IMR-90 (cell line): ENCODE measurements at regions not wholly inside any gene's neighbourhood (a gene's known extent, or its start where the extent isn't known, plus 50 kb on each side); places are given as distances from the start of the nearest gene placed in this dataset.

Source experiments
- ATAC-seq: fragments of 200-7000 bp; cut with Tn5 transposase; 2 replicates; pipeline ENCODE4 v1.9.1; 2020; ENCODE audit warnings: low read depth, mild to moderate bottlenecking, moderate library complexity
- BruUV-seq: library from RNA; stranded (reverse); fragments of 400-500 nt; replicated peaks from 2 replicates; lab custom pipeline; 2021; lab: Mats Ljungman, UMichigan
- CTCF ChIA-PET: fragments of 300-600 bp; formaldehyde crosslinking; extraction: SDS; loops from one replicate; lab custom pipeline; 2021; ENCODE audit warnings: antibody characterized with exemption; lab: Yijun Ruan, JAX
- POLR2A ChIA-PET: fragments of 300-600 bp; sonication (Branson Sonifier 250); formaldehyde crosslinking; loops from one replicate; lab custom pipeline; 2022; ENCODE audit warnings: antibody characterized with exemption; ENCODE audit not compliant: unreplicated experiment; lab: Charles Lee
- DNase-seq: peaks from one replicate; pipeline ENCODE4 v3.0.0; 2013
- H2AFZ ChIP-seq: replicated peaks from 2 replicates; pipeline ENCODE3; 2013; ENCODE audit warnings: low read length, mild to moderate bottlenecking; ENCODE audit not compliant: poor library complexity
- H2AK5ac ChIP-seq: 2 replicates; pipeline ENCODE4 v1.6.1; 2013; ENCODE audit warnings: low read depth, low read length, inconsistent platforms
- H2AK9ac ChIP-seq: replicated peaks from 2 replicates; pipeline ENCODE3; 2013; ENCODE audit warnings: mild to moderate bottlenecking, low read depth, low read length, moderate library complexity; ENCODE audit not compliant: poor library complexity
- H2BK120ac ChIP-seq: 2 replicates; pipeline ENCODE4 v1.6.1; 2013; ENCODE audit warnings: low read depth, low read length, inconsistent platforms
- H2BK15ac ChIP-seq: 3 replicates; pipeline ENCODE4 v1.6.1; 2013; ENCODE audit warnings: low read depth, low read length, inconsistent platforms
- H2BK20ac ChIP-seq: 2 replicates; pipeline ENCODE4 v1.6.1; 2013; ENCODE audit warnings: low read depth, mild to moderate bottlenecking, inconsistent platforms, low read length, moderate library complexity
- H2BK5ac ChIP-seq: 2 replicates; pipeline ENCODE4 v1.6.1; 2013; ENCODE audit warnings: mild to moderate bottlenecking, low read depth, low read length, inconsistent platforms; ENCODE audit not compliant: poor library complexity, severe bottlenecking
- H3K14ac ChIP-seq: replicated peaks from 2 replicates; pipeline ENCODE4 v1.6.1; 2013; ENCODE audit warnings: low read depth, low read length, inconsistent platforms
- H3K18ac ChIP-seq: 2 replicates; pipeline ENCODE4 v1.6.1; 2013; ENCODE audit warnings: low read depth, low read length, control low read depth
- H3K23ac ChIP-seq: 2 replicates; pipeline ENCODE4 v1.6.1; 2013; ENCODE audit warnings: low read depth, low read length, inconsistent platforms
- H3K27ac ChIP-seq: 2 replicates; pipeline ENCODE4 v1.5.1; 2013; ENCODE audit warnings: mild to moderate bottlenecking, control low read depth, low read length; ENCODE audit not compliant: insufficient read depth
- H3K27me3 ChIP-seq: 2 replicates; pipeline ENCODE4 v1.6.1; 2013; ENCODE audit warnings: low read length; ENCODE audit not compliant: control insufficient read depth, insufficient read depth
- H3K36me3 ChIP-seq: 2 replicates; pipeline ENCODE4 v1.6.1; 2013; ENCODE audit warnings: low read length, mixed read lengths; ENCODE audit not compliant: control insufficient read depth, insufficient read depth
- H3K4ac ChIP-seq: 2 replicates; pipeline ENCODE4 v1.6.1; 2013; ENCODE audit warnings: low read depth, low read length, inconsistent platforms
- H3K4me1 ChIP-seq: 2 replicates; pipeline ENCODE4 v1.6.1; 2013; ENCODE audit warnings: low read length, mixed read lengths; ENCODE audit not compliant: control insufficient read depth, insufficient read depth
- H3K4me2 ChIP-seq: 2 replicates; pipeline ENCODE4 v1.6.1; 2013; ENCODE audit warnings: low read depth, mild to moderate bottlenecking, control low read depth, low read length, moderate library complexity
- H3K4me3 ChIP-seq: 2 replicates; pipeline ENCODE4 v1.5.1; 2013; ENCODE audit warnings: low read depth, mild to moderate bottlenecking, control low read depth, low read length, moderate library complexity; ENCODE audit not compliant: insufficient read depth
- H3K56ac ChIP-seq: 2 replicates; pipeline ENCODE4 v1.6.1; 2013; ENCODE audit warnings: low read length, inconsistent platforms; ENCODE audit not compliant: insufficient read depth; ENCODE audit errors: extremely low read depth
- H3K79me1 ChIP-seq, 2 experiments: 2 replicates each; pipeline ENCODE4 v1.6.1; 2013; ENCODE audit warnings: low read length in 2 of 2, inconsistent platforms in 1 of 2, low read depth in 1 of 2
- H3K9ac ChIP-seq: 2 replicates; pipeline ENCODE4 v1.6.1; 2013; ENCODE audit warnings: low read depth, low read length, control low read depth
- H3K9me1 ChIP-seq: 2 replicates; pipeline ENCODE4 v1.6.1; 2013; ENCODE audit warnings: low read length, inconsistent platforms; ENCODE audit not compliant: insufficient read depth
- H3K9me3 ChIP-seq: 2 replicates; pipeline ENCODE4 v1.6.1; 2013; ENCODE audit warnings: low read length; ENCODE audit not compliant: control insufficient read depth, insufficient read depth
- H4K20me1 ChIP-seq: 2 replicates; pipeline ENCODE4 v1.6.1; 2013; ENCODE audit warnings: low read length, inconsistent platforms; ENCODE audit not compliant: insufficient read depth
- H4K5ac ChIP-seq: 2 replicates; pipeline ENCODE4 v1.6.1; 2013; ENCODE audit warnings: mild to moderate bottlenecking, low read depth, low read length, control low read depth
- H4K8ac ChIP-seq, 2 experiments: 2 replicates each; pipeline ENCODE4 v1.6.1; 2013; ENCODE audit warnings: low read depth in 2 of 2, low read length in 2 of 2, control low read depth in 1 of 2, inconsistent platforms in 1 of 2
- H4K91ac ChIP-seq: 2 replicates; pipeline ENCODE4 v1.6.1; 2013; ENCODE audit warnings: low read depth, low read length, inconsistent platforms; ENCODE audit not compliant: insufficient read depth
- CHD1 ChIP-seq: IDR thresholded peaks from 2 replicates; pipeline ENCODE4 v1.6.1; 2012; ENCODE audit warnings: low read depth, low read length, improper control_type of control experiment
- CTCF ChIP-seq: conservative IDR thresholded peaks from 2 replicates; pipeline ENCODE4 v1.5.1; 2012; ENCODE audit warnings: mild to moderate bottlenecking, low read depth, low read length, improper control_type of control experiment
- ELK1 ChIP-seq: fragments of 150-350 bp; IDR thresholded peaks from 2 replicates; pipeline ENCODE4 v1.6.1; 2016; ENCODE audit warnings: low read depth, mild to moderate bottlenecking, low read length, moderate library complexity, borderline replicate concordance
- NFE2L2 ChIP-seq: fragments of 150-350 bp; IDR thresholded peaks from 2 replicates; pipeline ENCODE4 v1.6.1; 2016; ENCODE audit warnings: low read depth, mild to moderate bottlenecking, low read length
- RAD21 ChIP-seq: IDR thresholded peaks from 2 replicates; pipeline ENCODE4 v1.6.1; 2012; ENCODE audit warnings: low read length, improper control_type of control experiment
- SMC3 ChIP-seq: fragments of 150-350 bp; IDR thresholded peaks from 2 replicates; pipeline ENCODE4 v1.6.1; 2016; ENCODE audit warnings: low read depth, mild to moderate bottlenecking, antibody characterized with exemption, low read length, moderate library complexity
- WGBS, 2 experiments: methylation state at CpG; one replicate each; pipeline versions ENCODE4 v1.1.5 to v1.1.7; 2013; ENCODE audit warnings: missing lambda C conversion rate in 2 of 2; ENCODE audit not compliant: insufficient read length in 1 of 2; ENCODE audit errors: extremely low coverage in 2 of 2; 5-methylcytosine and 5-hydroxymethylcytosine counted together
- dilution Hi-C: fragments of 300-500 bp; cut with HindIII; formaldehyde crosslinking; loops from one replicate; pipeline ENCODE4 v1.14.3; 2018; ENCODE audit warnings: low sequenced_read_pairs; ENCODE audit not compliant: unreplicated experiment
- in situ Hi-C: fragments of 300-500 bp; cut with MboI; formaldehyde crosslinking; loops from 3 replicates; pipeline ENCODE4 v1.14.3; 2019; ENCODE audit warnings: low sequenced_read_pairs, inconsistent platforms, mixed read lengths
- intact Hi-C: fragments of 100-400 bp; cut with micrococcal nuclease; formaldehyde crosslinking; loops from 2 replicates; pipeline ENCODE4 v1.10.0; 2022

- no peak overlapping the region for H2BK20ac ChIP-seq
- no peaks in the 10 kb centered on the region for H4K20me1 ChIP-seq
- no peak overlapping the region for H3K14ac ChIP-seq
- no peak overlapping the region for H4K8ac ChIP-seq
- H2BK15ac ChIP-seq: no peak overlapping the region
- no TSS peak for BruUV-seq
- no peak overlapping the region for H4K91ac ChIP-seq
- H3K9me1 ChIP-seq: no peaks in the 10 kb centered on the region
- H2AK5ac ChIP-seq: no peak overlapping the region
- H3K79me1 ChIP-seq: no peaks in the 10 kb centered on the region
- no peak overlapping the region for H2BK120ac ChIP-seq
- dilution Hi-C loops (no loop called here), intact Hi-C loops (no loop called here), in situ Hi-C loops (no loop called here)
- POLR2A ChIA-PET: no interaction called here
- no peaks in the 10 kb centered on the region for H3K4me1 ChIP-seq
- no peak overlapping the region for H2AK9ac ChIP-seq
- H2AFZ ChIP-seq: no peak overlapping the region
- no peaks in the 10 kb centered on the region for H3K9me3 ChIP-seq
- no peaks in the 10 kb centered on the region for H3K36me3 ChIP-seq
- H3K27ac ChIP-seq: no peak overlapping the region
- no peaks in the 10 kb centered on the region for H3K27me3 ChIP-seq
- ATAC-seq (no peak), DNase-seq (no peak)
- CTCF ChIA-PET: no interaction called here
- H3K4me2 ChIP-seq: no peak overlapping the region
- H2BK5ac ChIP-seq: no peak overlapping the region
- TF ChIP-seq CHD1 (no peak), SMC3 (no peak), CTCF (no peak), ELK1 (no peak), NFE2L2 (no peak), RAD21 (no peak)
- no peak overlapping the region for H3K9ac ChIP-seq
- H3K23ac ChIP-seq: no peak overlapping the region
- H3K4me3 ChIP-seq: no peak overlapping the region
- H4K5ac ChIP-seq: no peak overlapping the region
- no peak overlapping the region for H3K18ac ChIP-seq
- no peak overlapping the region for H3K4ac ChIP-seq
- no CpG with 5 or more reads among the region's 2 CpGs for WGBS, 2 experiments
- H3K56ac ChIP-seq: no peak overlapping the region
Measured at GRCh38 chr3:118380576-118380975, 654.1 kb downstream of the IGSF11 start.
